ENCODE measurements at regions not wholly inside any gene's neighbourhood (a gene's known extent, or its start where the extent isn't known, plus 50 kb on each side); places are given as distances from the start of the nearest gene placed in this dataset.
"Not testable (repeated sequence)": the region's sequence is repeated elsewhere in the genome, so short reads cannot be mapped to it uniquely, and the experiment has no call there.

DNA sequence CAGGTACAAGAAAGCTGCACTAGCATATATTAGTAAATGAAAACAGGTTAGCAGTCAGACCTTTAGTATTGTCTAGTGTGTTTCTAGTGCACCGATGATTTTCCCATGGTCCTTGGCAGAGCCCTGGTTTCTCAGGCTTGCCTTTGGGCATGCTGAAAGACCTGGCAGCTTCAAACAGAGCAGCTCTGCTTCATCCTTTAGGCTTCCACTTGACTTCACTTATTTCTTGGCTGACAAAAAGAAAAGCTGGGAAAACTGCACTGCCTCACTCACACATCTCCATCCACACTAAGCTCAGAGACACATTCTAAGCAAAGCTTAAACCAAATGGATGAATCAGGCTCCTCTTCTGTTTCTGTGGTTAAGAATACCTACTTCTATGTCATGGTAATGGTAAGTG is 374.8 kb upstream of the PDZRN3 start:
- H3K4me3 ChIP-seq, result no peak overlapping the region
- no peak for TF ChIP-seq TCF12 (IDR thresholded peaks at IDR 0.05; ENCODE audit: low read depth, low read length)
- TF ChIP-seq POLR2AphosphoS5 (IDR thresholded peaks at IDR 0.05; ENCODE audit: low read length), result no peak
- TF ChIP-seq RAD21 (IDR thresholded peaks at IDR 0.05; ENCODE audit: insufficient read depth, low read depth, low read length), result no peak
- TF ChIP-seq RFX5 (IDR thresholded peaks at IDR 0.05; ENCODE audit: low read depth, low read length), result no peak
- TF ChIP-seq, protein P1, sequence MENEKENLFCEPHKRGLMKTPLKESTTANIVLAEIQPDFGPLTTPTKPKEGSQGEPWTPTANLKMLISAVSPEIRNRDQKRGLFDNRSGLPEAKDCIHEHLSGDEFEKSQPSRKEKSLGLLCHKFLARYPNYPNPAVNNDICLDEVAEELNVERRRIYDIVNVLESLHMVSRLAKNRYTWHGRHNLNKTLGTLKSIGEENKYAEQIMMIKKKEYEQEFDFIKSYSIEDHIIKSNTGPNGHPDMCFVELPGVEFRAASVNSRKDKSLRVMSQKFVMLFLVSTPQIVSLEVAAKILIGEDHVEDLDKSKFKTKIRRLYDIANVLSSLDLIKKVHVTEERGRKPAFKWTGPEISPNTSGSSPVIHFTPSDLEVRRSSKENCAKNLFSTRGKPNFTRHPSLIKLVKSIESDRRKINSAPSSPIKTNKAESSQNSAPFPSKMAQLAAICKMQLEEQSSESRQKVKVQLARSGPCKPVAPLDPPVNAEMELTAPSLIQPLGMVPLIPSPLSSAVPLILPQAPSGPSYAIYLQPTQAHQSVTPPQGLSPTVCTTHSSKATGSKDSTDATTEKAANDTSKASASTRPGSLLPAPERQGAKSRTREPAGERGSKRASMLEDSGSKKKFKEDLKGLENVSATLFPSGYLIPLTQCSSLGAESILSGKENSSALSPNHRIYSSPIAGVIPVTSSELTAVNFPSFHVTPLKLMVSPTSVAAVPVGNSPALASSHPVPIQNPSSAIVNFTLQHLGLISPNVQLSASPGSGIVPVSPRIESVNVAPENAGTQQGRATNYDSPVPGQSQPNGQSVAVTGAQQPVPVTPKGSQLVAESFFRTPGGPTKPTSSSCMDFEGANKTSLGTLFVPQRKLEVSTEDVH (IDR thresholded peaks at IDR 0.05; ENCODE audit: low read depth, partially characterized antibody), result no peak
- TF ChIP-seq FOXM1 (IDR thresholded peaks at IDR 0.05; ENCODE audit: low read depth, low read length), result no peak
- TF ChIP-seq RCOR1 (conservative IDR thresholded peaks at IDR 0.05; ENCODE audit: low read depth, low read length), result no peak
- no peak for TF ChIP-seq CHD2 (IDR thresholded peaks at IDR 0.05; ENCODE audit: borderline replicate concordance, low read depth, low read length)
- TF ChIP-seq FOXK2 (IDR thresholded peaks at IDR 0.05), result no peak
- TF ChIP-seq, protein P2, sequence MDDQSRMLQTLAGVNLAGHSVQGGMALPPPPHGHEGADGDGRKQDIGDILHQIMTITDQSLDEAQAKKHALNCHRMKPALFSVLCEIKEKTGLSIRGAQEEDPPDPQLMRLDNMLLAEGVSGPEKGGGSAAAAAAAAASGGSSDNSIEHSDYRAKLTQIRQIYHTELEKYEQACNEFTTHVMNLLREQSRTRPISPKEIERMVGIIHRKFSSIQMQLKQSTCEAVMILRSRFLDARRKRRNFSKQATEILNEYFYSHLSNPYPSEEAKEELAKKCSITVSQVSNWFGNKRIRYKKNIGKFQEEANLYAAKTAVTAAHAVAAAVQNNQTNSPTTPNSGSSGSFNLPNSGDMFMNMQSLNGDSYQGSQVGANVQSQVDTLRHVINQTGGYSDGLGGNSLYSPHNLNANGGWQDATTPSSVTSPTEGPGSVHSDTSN (IDR thresholded peaks at IDR 0.05; ENCODE audit: insufficient replicate concordance, low read depth, low read length), result no peak
- TF ChIP-seq RBBP5 (conservative IDR thresholded peaks at IDR 0.05), result no peak
- TF ChIP-seq NFXL1 (IDR thresholded peaks at IDR 0.05; ENCODE audit: borderline replicate concordance), result no peak
- no peak for TF ChIP-seq NBN (IDR thresholded peaks at IDR 0.05)
- FAIRE-seq (no peak), DNase-seq (ENCODE audit: low read depth, low spot score) (no peak), ATAC-seq (no peak)
- POLR2A ChIA-PET, result no interaction called here
- BruUV-seq (replicated peaks), result no TSS peak
- no peaks in the 10 kb centered on the region for H3K9me3 ChIP-seq (replicated peaks; ENCODE audit: control insufficient read depth, insufficient read depth, low read length)
- H3K79me2 ChIP-seq (ENCODE audit: control insufficient read depth, insufficient read depth, low read length), result no peaks in the 10 kb centered on the region
- intact Hi-C loops (cut with micrococcal nuclease; ENCODE audit: unreplicated experiment), result no loop called here
- no peak overlapping the region for H3K27ac ChIP-seq (ENCODE audit: control insufficient read depth, insufficient read depth)
- no peak overlapping the region for H3K9ac ChIP-seq (ENCODE audit: control insufficient read depth, insufficient read depth, low read length)
- CTCF ChIA-PET, result no interaction called here
- in situ Hi-C loops (cut with MboI), result no loop called here
- no peaks in the 10 kb centered on the region for H3K36me3 ChIP-seq (ENCODE audit: control insufficient read depth in 2 of 2, insufficient read depth in 2 of 2, low read length in 1 of 2)
- RAD21 ChIA-PET (ENCODE audit: unreplicated experiment), result no interaction called here
- WGBS (ENCODE audit: insufficient coverage, insufficient replicate concordance, low lambda C conversion rate, missing lambda C conversion rate), result 95% methylated on average over 1 of the region's 1 CpG
- no peak overlapping the region for H2AFZ ChIP-seq (ENCODE audit: control insufficient read depth, low read depth, low read length)
- no peaks in the 10 kb centered on the region for H3K27me3 ChIP-seq (replicated peaks in 1 of 2; ENCODE audit: control insufficient read depth in 2 of 2, insufficient read depth in 2 of 2, low read length in 1 of 2)
- no peaks in the 10 kb centered on the region for H3K4me1 ChIP-seq (ENCODE audit: control insufficient read depth, insufficient read depth, low read length)
- H3K4me2 ChIP-seq (ENCODE audit: control insufficient read depth, insufficient read depth), result no peak overlapping the region
- SMC1A ChIA-PET (ENCODE audit: uncharacterized antibody, unreplicated experiment), result interaction anchor here (1.1 kb wide), 1 partner anchor 17 kb away, joined by 3 read pairs; no protein-coding TSS in a partner anchor
- no peaks in the 10 kb centered on the region for H4K20me1 ChIP-seq (ENCODE audit: control insufficient read depth, insufficient read depth)

DNA sequence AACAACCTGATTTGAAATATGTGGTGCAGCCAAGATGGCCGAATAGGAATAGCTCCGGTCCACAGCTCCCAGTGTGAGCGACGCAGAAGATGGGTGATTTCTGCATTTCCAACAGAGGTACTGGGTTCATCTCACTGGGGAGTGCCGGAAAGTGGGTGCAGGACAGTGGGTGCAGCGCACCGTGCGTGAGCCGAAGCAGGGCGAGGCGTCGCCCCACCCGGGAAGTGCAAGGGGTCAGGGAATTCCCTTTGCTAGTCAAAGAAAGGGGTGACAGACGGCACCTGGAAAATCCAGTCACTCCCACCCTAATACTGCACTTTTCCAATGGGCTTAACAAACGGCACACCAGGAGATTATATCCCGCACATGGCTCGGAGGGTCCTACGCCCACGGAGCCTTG is 365.9 kb upstream of the PDZRN3 start:
- H3K27ac ChIP-seq (ENCODE audit: control insufficient read depth, insufficient read depth); H3K36me3 ChIP-seq (ENCODE audit: control insufficient read depth in 2 of 2, insufficient read depth in 2 of 2, low read length in 1 of 2); H3K4me2 ChIP-seq (ENCODE audit: control insufficient read depth, insufficient read depth); DNase-seq (ENCODE audit: low read depth, low spot score); BruUV-seq (replicated peaks); H3K4me1 ChIP-seq (ENCODE audit: control insufficient read depth, insufficient read depth, low read length); H3K9me3 ChIP-seq (replicated peaks; ENCODE audit: control insufficient read depth, insufficient read depth, low read length); H2AFZ ChIP-seq (ENCODE audit: control insufficient read depth, low read depth, low read length); H3K4me3 ChIP-seq; POLR2A ChIA-PET; H4K20me1 ChIP-seq (ENCODE audit: control insufficient read depth, insufficient read depth); ATAC-seq; intact Hi-C loops (cut with micrococcal nuclease; ENCODE audit: unreplicated experiment); CTCF ChIA-PET; H3K9ac ChIP-seq (ENCODE audit: control insufficient read depth, insufficient read depth, low read length); in situ Hi-C loops (cut with MboI); RAD21 ChIA-PET (ENCODE audit: unreplicated experiment); H3K79me2 ChIP-seq (ENCODE audit: control insufficient read depth, insufficient read depth, low read length); H3K27me3 ChIP-seq (replicated peaks in 1 of 2; ENCODE audit: control insufficient read depth in 2 of 2, insufficient read depth in 2 of 2, low read length in 1 of 2); SMC1A ChIA-PET (ENCODE audit: uncharacterized antibody, unreplicated experiment); FAIRE-seq: not testable (repeated sequence)
- WGBS (ENCODE audit: insufficient coverage, insufficient replicate concordance, low lambda C conversion rate, missing lambda C conversion rate), result 69% methylated on average over 19 of the region's 19 CpGs

All from GM12878 (cell line).